ENCODE measurements at regions not wholly inside any gene's neighbourhood (a gene's known extent, or its start where the extent isn't known, plus 50 kb on each side); places are given as distances from the start of the nearest gene placed in this dataset.

GRCh38 chr14:71348817-71349216, 441.6 kb downstream of the PCNX1 start:
- Histone ChIP-seq H3K4me3 (replicated peaks in 1 of 3; ENCODE audit: insufficient read depth in 1 of 3, low read depth in 1 of 3, low read length in 3 of 3) (no peak overlapping the region), H3K9ac (replicated peaks; ENCODE audit: extremely low read depth, insufficient read depth, low read length) (no peak overlapping the region), H2AFZ (ENCODE audit: low read depth, low read length) (no peak overlapping the region), H4K20me1 (replicated peaks; ENCODE audit: control insufficient read depth, extremely low read depth, insufficient read depth, low read length) (no peaks in the 10 kb centered on the region), H3K27ac (ENCODE audit: insufficient read depth, low read depth, low read length) (no peak overlapping the region), H3K4me2 (ENCODE audit: insufficient read depth, low read length) (no peak overlapping the region), H3K27me3 (ENCODE audit: control insufficient read depth in 2 of 2, insufficient read depth in 2 of 2, low read length in 2 of 2) (no peaks in the 10 kb centered on the region), H3K36me3 (ENCODE audit: control insufficient read depth in 2 of 2, extremely low read depth in 1 of 2, insufficient read depth in 2 of 2, low read length in 2 of 2) (no peaks in the 10 kb centered on the region), H3K9me1 (replicated peaks; ENCODE audit: control insufficient read depth, extremely low read depth, insufficient read depth, low read length) (no peaks in the 10 kb centered on the region), H3K4me1 (ENCODE audit: control insufficient read depth, extremely low read depth, insufficient read depth, low read length) (no peaks in the 10 kb centered on the region), H3K79me2 (ENCODE audit: control insufficient read depth, insufficient read depth, low read length) (no peaks in the 10 kb centered on the region), H3K9me3 (replicated peaks; ENCODE audit: control insufficient read depth, insufficient read depth, low read length) (no peaks in the 10 kb centered on the region)
- no peak for TF ChIP-seq FOS (IDR thresholded peaks at IDR 0.05; ENCODE audit: borderline replicate concordance, insufficient read depth, low read length)
- TF ChIP-seq JUN (IDR thresholded peaks at IDR 0.05; ENCODE audit: borderline replicate concordance, insufficient read depth, insufficient read length, low read depth) = no peak
- no peak for TF ChIP-seq EZH2 (IDR thresholded peaks at IDR 0.05; ENCODE audit: borderline replicate concordance, low read depth, low read length, severe bottlenecking)
- TF ChIP-seq POLR2A (IDR thresholded peaks at IDR 0.05; ENCODE audit: low read depth, low read length) = no peak
- TF ChIP-seq MAX (IDR thresholded peaks at IDR 0.05; ENCODE audit: insufficient read depth, insufficient read length) = no peak
- ChIA-PET POLR2A (no interaction called here), CTCF (no interaction called here)
- dilution Hi-C loops (cut with MboI; ENCODE audit: extremely low pct_ligation_motif_present, low sequenced_read_pairs) = no loop called here
- BruUV-seq (replicated peaks) = no TSS peak
- no peak for FAIRE-seq
- no peak for DNase-seq (ENCODE audit: low read depth, low spot score)
- intact Hi-C loops (cut with micrococcal nuclease) = no loop called here

DNA sequence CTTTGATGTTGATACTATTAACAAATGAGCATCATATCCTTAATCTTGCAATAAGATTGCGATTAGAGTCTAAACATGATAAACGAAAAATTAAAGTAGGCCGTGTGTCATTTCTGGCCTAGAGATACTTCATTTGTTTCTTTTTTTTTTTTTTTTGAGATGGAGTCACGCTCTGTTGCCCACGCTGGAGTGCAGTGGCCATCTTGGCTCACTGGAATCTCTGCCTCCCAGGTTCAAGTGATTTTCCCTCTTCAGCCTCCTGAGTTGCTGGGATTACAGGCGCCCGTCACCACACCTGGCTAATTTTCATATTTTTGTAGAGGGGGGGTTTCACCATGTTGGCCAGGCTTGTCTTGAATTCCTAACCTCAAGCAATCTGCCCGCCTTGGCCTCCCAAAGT, 446.9 kb downstream of the PCNX1 start:
- Histone ChIP-seq H3K4me3 (replicated peaks in 1 of 3; ENCODE audit: insufficient read depth in 1 of 3, low read depth in 1 of 3, low read length in 3 of 3) (no peak overlapping the region), H3K27ac (ENCODE audit: insufficient read depth, low read depth, low read length) (no peak overlapping the region), H3K4me2 (ENCODE audit: insufficient read depth, low read length) (no peak overlapping the region), H3K79me2 (ENCODE audit: control insufficient read depth, insufficient read depth, low read length) (no peaks in the 10 kb centered on the region), H3K9ac (replicated peaks; ENCODE audit: extremely low read depth, insufficient read depth, low read length) (no peak overlapping the region), H2AFZ (ENCODE audit: low read depth, low read length) (no peak overlapping the region), H3K9me1 (replicated peaks; ENCODE audit: control insufficient read depth, extremely low read depth, insufficient read depth, low read length) (no peaks in the 10 kb centered on the region), H3K9me3 (replicated peaks; ENCODE audit: control insufficient read depth, insufficient read depth, low read length) (no peaks in the 10 kb centered on the region), H3K27me3 (ENCODE audit: control insufficient read depth in 2 of 2, insufficient read depth in 2 of 2, low read length in 2 of 2) (no peaks in the 10 kb centered on the region), H4K20me1 (replicated peaks; ENCODE audit: control insufficient read depth, extremely low read depth, insufficient read depth, low read length) (no peaks in the 10 kb centered on the region), H3K36me3 (ENCODE audit: control insufficient read depth in 2 of 2, extremely low read depth in 1 of 2, insufficient read depth in 2 of 2, low read length in 2 of 2) (no peaks in the 10 kb centered on the region), H3K4me1 (ENCODE audit: control insufficient read depth, extremely low read depth, insufficient read depth, low read length) (no peaks in the 10 kb centered on the region)
- no TSS peak for BruUV-seq (replicated peaks)
- intact Hi-C loops (cut with micrococcal nuclease) = no loop called here
- CTCF ChIA-PET = no interaction called here
- FAIRE-seq = no peak
- TF ChIP-seq CTCF (IDR thresholded peaks at IDR 0.05; ENCODE audit: extremely low read depth in 1 of 2, insufficient read depth in 1 of 2, low read depth in 1 of 2, low read length in 2 of 2) (no peak), POLR2AphosphoS5 (IDR thresholded peaks at IDR 0.05; ENCODE audit: insufficient read depth, low read depth, low read length) (no peak), FOS (IDR thresholded peaks at IDR 0.05; ENCODE audit: borderline replicate concordance, insufficient read depth, low read length) (no peak), MYC (IDR thresholded peaks at IDR 0.05; ENCODE audit: low read depth, low read length) (no peak), JUN (IDR thresholded peaks at IDR 0.05; ENCODE audit: borderline replicate concordance, insufficient read depth, insufficient read length, low read depth) (no peak), GATA2 (IDR thresholded peaks at IDR 0.05; ENCODE audit: insufficient read depth, insufficient read length, low read depth, low read length) (no peak), EZH2 (IDR thresholded peaks at IDR 0.05; ENCODE audit: borderline replicate concordance, low read depth, low read length, severe bottlenecking) (no peak), MAX (IDR thresholded peaks at IDR 0.05; ENCODE audit: insufficient read depth, insufficient read length) (no peak), POLR2A (IDR thresholded peaks at IDR 0.05; ENCODE audit: low read depth, low read length) (no peak)
- dilution Hi-C loops (cut with MboI; ENCODE audit: extremely low pct_ligation_motif_present, low sequenced_read_pairs) = no loop called here
- DNase-seq (ENCODE audit: low read depth, low spot score) = no peak
- POLR2A ChIA-PET = no interaction called here
